Vagina (tissue), 2 donors: ENCODE measurements at regions not wholly inside any gene's neighbourhood (a gene's known extent, or its start where the extent isn't known, plus 50 kb on each side); places are given as distances from the start of the nearest gene placed in this dataset.

ENCODE experiments used
- DNase-seq, 2 donors: peaks; one replicate each; pipeline ENCODE4 v3.0.0-alpha.2; 2017; ENCODE audit errors: extremely low spot score in 2 of 2
- H3K27ac ChIP-seq: fragments of 200-600 bp; sonication (generic); one replicate; pipeline ENCODE4 v1.5.1; 2019
- H3K27me3 ChIP-seq: fragments of 200-600 bp; sonication (generic); one replicate; pipeline ENCODE4 v1.5.1; 2019
- H3K36me3 ChIP-seq, 2 donors: fragments of 200-600 bp; sonication (generic); one replicate each; pipeline ENCODE4 v1.5.1; 2017 to 2019
- H3K4me1 ChIP-seq: fragments of 200-600 bp; sonication (generic); one replicate; pipeline ENCODE4 v1.5.1; 2019
- H3K4me3 ChIP-seq, 2 donors: fragments of 200-600 bp; sonication (generic); 1 replicate in 1 of 2; 2 replicates in 1 of 2; pipeline ENCODE4 v1.5.1; 2016 to 2019
- H3K9me3 ChIP-seq: fragments of 200-600 bp; sonication (generic); one replicate; pipeline ENCODE4 v1.5.1; 2019
- POLR2A ChIP-seq, 2 donors: fragments of 450-650 bp; IDR thresholded peaks; one replicate each; pipeline ENCODE4 v1.6.1; 2017; ENCODE audit warnings: antibody characterized with exemption in 2 of 2, mild to moderate bottlenecking in 2 of 2, moderate library complexity in 2 of 2
- POLR2AphosphoS5 ChIP-seq, 2 donors: sonication (generic); formaldehyde crosslinking; IDR thresholded peaks; one replicate each; pipeline ENCODE4 v1.9.0; 2017; ENCODE audit warnings: antibody characterized with exemption in 2 of 2, mild to moderate bottlenecking in 2 of 2, low read depth in 1 of 2; ENCODE audit not compliant: insufficient read depth in 1 of 2
- intact Hi-C: fragments of 100-400 bp; cut with DNase I; formaldehyde crosslinking; loops from one replicate; pipeline ENCODE4 v1.15.1; 2023
- TF ChIP-seq, protein P1 (sequence below), 3 experiments: fragments of 450-650 bp in 2 of 3; fragments of 200-600 bp in 1 of 3; sonication (generic) in 1 of 3; IDR thresholded peaks; one replicate each; pipeline ENCODE4 v1.5.1; 2017 to 2019; ENCODE audit warnings: antibody characterized with exemption in 3 of 3, mild to moderate bottlenecking in 2 of 3, moderate library complexity in 2 of 3

DNA sequence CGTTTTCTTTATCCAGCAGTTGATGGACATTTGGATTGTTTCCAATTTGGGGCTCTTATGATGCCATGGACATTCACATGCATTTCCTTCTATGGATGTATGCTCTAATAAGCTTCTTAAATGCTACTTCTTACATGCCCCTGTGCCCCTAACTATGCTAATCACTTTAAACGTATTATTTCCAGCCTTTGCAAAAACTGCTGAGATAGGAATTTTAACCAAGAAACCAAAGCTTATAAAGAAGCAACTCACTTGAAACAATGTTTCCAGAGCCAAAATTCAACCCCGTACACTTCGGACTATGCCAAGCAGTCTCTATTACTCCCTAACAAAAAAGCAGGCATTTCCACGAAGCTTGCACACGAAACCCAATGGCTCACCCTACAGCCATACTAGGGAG, 545.6 kb upstream of the WWC1 start:
- intact Hi-C loops: no loop called here
- DNase-seq: no peak
- H3K27ac ChIP-seq: no peak overlapping the region
- H3K9me3 ChIP-seq: no peaks in the 10 kb centered on the region
- no peak for TF ChIP-seq POLR2AphosphoS5 (IDR thresholded peaks at IDR 0.05; ENCODE audit: insufficient read depth in 1 of 2, low read depth in 1 of 2)
- TF ChIP-seq, protein P1, sequence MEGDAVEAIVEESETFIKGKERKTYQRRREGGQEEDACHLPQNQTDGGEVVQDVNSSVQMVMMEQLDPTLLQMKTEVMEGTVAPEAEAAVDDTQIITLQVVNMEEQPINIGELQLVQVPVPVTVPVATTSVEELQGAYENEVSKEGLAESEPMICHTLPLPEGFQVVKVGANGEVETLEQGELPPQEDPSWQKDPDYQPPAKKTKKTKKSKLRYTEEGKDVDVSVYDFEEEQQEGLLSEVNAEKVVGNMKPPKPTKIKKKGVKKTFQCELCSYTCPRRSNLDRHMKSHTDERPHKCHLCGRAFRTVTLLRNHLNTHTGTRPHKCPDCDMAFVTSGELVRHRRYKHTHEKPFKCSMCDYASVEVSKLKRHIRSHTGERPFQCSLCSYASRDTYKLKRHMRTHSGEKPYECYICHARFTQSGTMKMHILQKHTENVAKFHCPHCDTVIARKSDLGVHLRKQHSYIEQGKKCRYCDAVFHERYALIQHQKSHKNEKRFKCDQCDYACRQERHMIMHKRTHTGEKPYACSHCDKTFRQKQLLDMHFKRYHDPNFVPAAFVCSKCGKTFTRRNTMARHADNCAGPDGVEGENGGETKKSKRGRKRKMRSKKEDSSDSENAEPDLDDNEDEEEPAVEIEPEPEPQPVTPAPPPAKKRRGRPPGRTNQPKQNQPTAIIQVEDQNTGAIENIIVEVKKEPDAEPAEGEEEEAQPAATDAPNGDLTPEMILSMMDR (IDR thresholded peaks at IDR 0.05): no peak
- TF ChIP-seq POLR2A (IDR thresholded peaks at IDR 0.05): no peak
- H3K36me3 ChIP-seq: no peaks in the 10 kb centered on the region
- H3K4me3 ChIP-seq: no peak overlapping the region
- H3K4me1 ChIP-seq: no peaks in the 10 kb centered on the region
- no peaks in the 10 kb centered on the region for H3K27me3 ChIP-seq

DNA sequence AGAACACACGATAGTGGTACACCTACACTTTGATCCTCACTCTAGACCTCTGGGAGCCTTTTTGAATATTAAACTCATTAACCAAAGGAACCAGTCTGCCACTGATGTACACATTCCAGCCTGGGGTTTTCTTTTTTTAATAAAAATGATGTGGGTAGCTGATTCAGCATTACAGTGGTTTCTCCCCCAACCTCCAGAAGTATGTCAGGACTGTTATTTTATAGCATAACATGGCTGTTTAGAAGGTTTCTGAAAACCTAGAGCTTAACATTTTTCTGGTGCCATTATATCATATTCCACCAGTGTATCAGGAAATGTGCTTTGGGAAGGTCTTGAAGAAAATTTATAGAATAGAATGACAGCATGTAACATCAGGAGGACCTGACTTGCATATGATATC, 540.9 kb upstream of the WWC1 start:
- Histone ChIP-seq H3K4me1 (no peaks in the 10 kb centered on the region), H3K9me3 (no peaks in the 10 kb centered on the region), H3K4me3 (no peak overlapping the region), H3K27ac (no peak overlapping the region), H3K27me3 (no peaks in the 10 kb centered on the region), H3K36me3 (no peaks in the 10 kb centered on the region)
- TF ChIP-seq POLR2A (IDR thresholded peaks at IDR 0.05) (no peak), POLR2AphosphoS5 (IDR thresholded peaks at IDR 0.05; ENCODE audit: insufficient read depth in 1 of 2, low read depth in 1 of 2) (no peak)
- TF ChIP-seq, protein P1 (IDR thresholded peaks at IDR 0.05): no peak
- intact Hi-C loops: no loop called here
- no peak for DNase-seq

DNA sequence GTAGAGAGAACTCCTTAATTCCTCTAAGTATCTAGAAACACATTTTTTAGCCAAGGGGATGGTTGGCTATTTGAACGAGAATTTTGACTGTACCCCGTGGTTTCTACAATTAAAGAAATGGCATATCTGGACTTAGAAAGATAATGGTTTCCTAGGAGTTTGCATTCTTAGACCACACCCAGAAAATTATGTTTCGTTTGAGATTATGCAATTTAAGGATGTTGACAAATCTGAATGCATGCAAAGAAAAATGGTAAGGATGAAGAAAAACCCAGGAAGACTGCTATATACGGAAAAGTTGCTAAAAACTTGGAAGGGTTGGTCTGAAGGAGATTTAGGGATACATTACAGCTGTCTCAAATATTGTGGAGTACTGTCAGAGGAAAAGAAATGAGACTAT, 538.5 kb upstream of the WWC1 start:
- TF ChIP-seq POLR2AphosphoS5 (IDR thresholded peaks at IDR 0.05; ENCODE audit: insufficient read depth in 1 of 2, low read depth in 1 of 2) (no peak), POLR2A (IDR thresholded peaks at IDR 0.05) (no peak)
- TF ChIP-seq, protein P1 (IDR thresholded peaks at IDR 0.05): no peak
- H3K4me3 ChIP-seq: no peak overlapping the region
- H3K4me1 ChIP-seq: no peaks in the 10 kb centered on the region
- H3K27ac ChIP-seq: no peak overlapping the region
- DNase-seq: no peak
- no peaks in the 10 kb centered on the region for H3K36me3 ChIP-seq
- intact Hi-C loops: no loop called here
- H3K27me3 ChIP-seq: no peaks in the 10 kb centered on the region
- no peaks in the 10 kb centered on the region for H3K9me3 ChIP-seq

DNA sequence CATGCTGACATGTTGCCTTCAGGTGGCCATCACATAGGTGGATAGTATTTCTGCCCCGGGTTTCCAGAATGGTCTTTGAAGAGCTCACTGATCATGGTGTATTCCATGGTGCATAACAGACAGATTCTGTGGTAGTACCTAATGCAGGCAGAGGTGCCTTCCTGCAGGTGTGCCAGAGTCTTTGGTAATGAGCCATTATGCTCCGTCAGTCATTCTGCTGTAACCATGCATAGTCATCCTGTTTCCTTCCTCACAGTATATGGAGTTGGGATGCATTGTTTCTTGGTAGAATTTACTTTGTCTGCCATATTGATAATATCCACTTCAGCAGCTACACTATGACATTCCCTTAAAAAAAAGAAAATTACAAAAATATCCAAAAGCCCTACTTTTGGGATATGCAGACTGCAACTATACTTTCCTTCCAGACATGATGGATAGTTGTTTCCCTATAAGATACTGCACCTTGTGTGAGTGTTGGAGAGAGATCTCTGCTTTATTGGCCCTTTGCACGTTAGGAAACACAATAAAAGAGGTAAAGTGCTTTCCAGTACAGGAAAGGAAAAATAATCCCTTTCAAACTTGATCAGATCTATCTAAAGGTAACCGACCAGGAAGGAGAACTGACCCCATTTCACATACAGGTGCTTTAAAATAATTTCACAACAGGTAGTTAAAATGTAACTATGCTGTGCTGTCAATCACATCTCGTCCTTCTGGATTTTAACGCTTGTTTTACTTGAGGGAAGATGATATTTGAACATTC, 537.5 kb upstream of the WWC1 start:
- H3K4me3 ChIP-seq: no peak overlapping the region
- no peaks in the 10 kb centered on the region for H3K36me3 ChIP-seq
- H3K27ac ChIP-seq: no peak overlapping the region
- no peaks in the 10 kb centered on the region for H3K9me3 ChIP-seq
- DNase-seq: no peak
- no peaks in the 10 kb centered on the region for H3K27me3 ChIP-seq
- intact Hi-C loops: no loop called here
- H3K4me1 ChIP-seq: no peaks in the 10 kb centered on the region
- TF ChIP-seq POLR2AphosphoS5 (IDR thresholded peaks at IDR 0.05; ENCODE audit: insufficient read depth in 1 of 2, low read depth in 1 of 2) (no peak), POLR2A (IDR thresholded peaks at IDR 0.05) (no peak)
- TF ChIP-seq, protein P1 (IDR thresholded peaks at IDR 0.05): no peak

DNA sequence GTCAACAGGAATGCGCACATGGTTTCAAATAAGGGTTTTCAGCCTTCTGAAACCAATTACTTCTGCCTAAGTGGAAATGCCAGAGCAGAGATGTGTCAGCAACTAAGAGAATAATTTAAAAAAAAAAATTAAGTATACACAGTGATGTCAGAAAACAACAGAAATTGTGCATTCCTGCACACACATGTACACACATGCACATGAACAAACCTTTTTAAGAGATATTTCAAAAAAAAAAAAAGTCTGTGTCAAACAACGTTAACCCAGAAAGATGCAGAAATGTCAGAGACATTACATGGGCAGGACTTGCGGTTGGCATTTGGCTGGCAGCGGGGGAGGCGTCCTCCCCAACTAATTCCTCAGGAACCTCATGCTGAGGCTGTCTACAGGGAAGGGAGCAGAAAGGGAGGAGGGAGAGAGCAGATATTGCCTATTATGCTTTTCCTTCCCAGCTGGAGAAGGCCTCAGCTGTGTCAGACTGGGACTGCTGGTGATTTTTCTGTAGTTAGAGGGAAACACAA, 536.9 kb upstream of the WWC1 start:
- Histone ChIP-seq H3K9me3 (no peaks in the 10 kb centered on the region), H3K36me3 (no peaks in the 10 kb centered on the region), H3K27me3 (no peaks in the 10 kb centered on the region), H3K27ac (no peak overlapping the region), H3K4me1 (no peaks in the 10 kb centered on the region), H3K4me3 (no peak overlapping the region)
- DNase-seq: no peak
- TF ChIP-seq POLR2A (IDR thresholded peaks at IDR 0.05) (no peak), POLR2AphosphoS5 (IDR thresholded peaks at IDR 0.05; ENCODE audit: insufficient read depth in 1 of 2, low read depth in 1 of 2) (no peak)
- TF ChIP-seq, protein P1 (IDR thresholded peaks at IDR 0.05): no peak
- intact Hi-C loops: no loop called here
